Loucy (cell line): ENCODE measurements at regions not wholly inside any gene's neighbourhood (a gene's known extent, or its start where the extent isn't known, plus 50 kb on each side); places are given as distances from the start of the nearest gene placed in this dataset.

ENCODE experiments used
- H2AFZ ChIP-seq: fragments of 200-600 bp; sonication (generic); 2 replicates; pipeline ENCODE4 v1.6.0; 2016; ENCODE audit warnings: antibody characterized with exemption, mild to moderate bottlenecking, low read length, moderate library complexity
- H3F3A ChIP-seq: fragments of 200-600 bp; 2 replicates; pipeline ENCODE4 v1.6.0; 2016; ENCODE audit warnings: antibody characterized with exemption, low read depth, mild to moderate bottlenecking
- H3K27me3 ChIP-seq: fragments of 200-600 bp; sonication (generic); 2 replicates; pipeline ENCODE4 v1.6.1; 2014; ENCODE audit warnings: low read length, mild to moderate bottlenecking; ENCODE audit not compliant: insufficient read depth, poor library complexity, severe bottlenecking
- H3K36me3 ChIP-seq: fragments of 200-600 bp; sonication (generic); 2 replicates; pipeline ENCODE4 v1.6.1; 2016; ENCODE audit warnings: low read length; ENCODE audit not compliant: insufficient read depth
- H3K4me1 ChIP-seq: fragments of 200-600 bp; sonication (generic); 2 replicates; pipeline ENCODE4 v1.5.1; 2014; ENCODE audit warnings: low read length, mild to moderate bottlenecking; ENCODE audit not compliant: insufficient read depth, poor library complexity, severe bottlenecking
- H3K4me2 ChIP-seq: fragments of 200-600 bp; sonication (generic); 2 replicates; pipeline ENCODE4 v1.6.0; 2014; ENCODE audit warnings: antibody characterized with exemption, low read length, low read depth, mild to moderate bottlenecking; ENCODE audit not compliant: poor library complexity, severe bottlenecking
- H3K4me3 ChIP-seq: fragments of 200-600 bp; sonication (generic); 2 replicates; pipeline ENCODE4 v1.5.1; 2014; ENCODE audit warnings: low read length, mild to moderate bottlenecking, mixed read lengths; ENCODE audit not compliant: poor library complexity, severe bottlenecking
- H3K79me2 ChIP-seq: fragments of 200-600 bp; sonication (generic); 2 replicates; pipeline ENCODE4 v1.6.1; 2014; ENCODE audit warnings: low read length; ENCODE audit not compliant: insufficient read depth
- H3K9ac ChIP-seq: fragments of 200-600 bp; sonication (generic); 2 replicates; pipeline ENCODE4 v1.6.0; 2014; ENCODE audit warnings: mild to moderate bottlenecking, low read depth, low read length, moderate library complexity; ENCODE audit not compliant: poor library complexity, severe bottlenecking
- H3K9me2 ChIP-seq: fragments of 200-600 bp; sonication (generic); replicated peaks from 2 replicates; pipeline ENCODE4 v1.6.1; 2016; ENCODE audit warnings: low read depth, low read length, mixed read lengths
- H3K9me3 ChIP-seq: fragments of 200-600 bp; sonication (generic); 2 replicates; pipeline ENCODE4 v1.6.1; 2014; ENCODE audit warnings: mild to moderate bottlenecking, antibody characterized with exemption, low read length, low read depth; ENCODE audit not compliant: insufficient read depth
- H4K20me1 ChIP-seq: fragments of 200-600 bp; sonication (generic); 2 replicates; pipeline ENCODE4 v1.6.0; 2014; ENCODE audit warnings: antibody characterized with exemption, low read length, mild to moderate bottlenecking; ENCODE audit not compliant: insufficient read depth, poor library complexity, severe bottlenecking
- CTCF ChIP-seq: fragments of 200-600 bp; sonication (generic); conservative IDR thresholded peaks from 2 replicates; pipeline ENCODE4 v1.5.1; 2014; ENCODE audit warnings: mild to moderate bottlenecking, antibody characterized with exemption, low read length
- EZH2phosphoT487 ChIP-seq: fragments of 200-600 bp; IDR thresholded peaks from 2 replicates; pipeline ENCODE4 v1.6.1; 2018; ENCODE audit warnings: antibody characterized with exemption, mild to moderate bottlenecking, moderate library complexity, borderline replicate concordance

- H3K9me3 ChIP-seq: no peaks in the 10 kb centered on the region
- no peaks in the 10 kb centered on the region for H3K79me2 ChIP-seq
- no peaks in the 10 kb centered on the region for H3K4me1 ChIP-seq
- no peaks in the 10 kb centered on the region for H3K27me3 ChIP-seq
- H3K4me2 ChIP-seq: no peak overlapping the region
- H4K20me1 ChIP-seq: no peaks in the 10 kb centered on the region
- H3K4me3 ChIP-seq: no peak overlapping the region
- no peaks in the 10 kb centered on the region for H3K36me3 ChIP-seq
- H3F3A ChIP-seq: no peaks in the 10 kb centered on the region
- no peak overlapping the region for H3K9ac ChIP-seq
- no peak for TF ChIP-seq EZH2phosphoT487
- no peaks in the 10 kb centered on the region for H3K9me2 ChIP-seq
- no peak overlapping the region for H2AFZ ChIP-seq
Observed at GRCh38 chr10:120018695-120019094, 126.2 kb downstream of the SEC23IP start.

- TF ChIP-seq CTCF: no peak
- no peak overlapping the region for H2AFZ ChIP-seq
Observed at GRCh38 chr10:120019568-120019967, 127.0 kb downstream of the SEC23IP start.

GRCh38 chr10:120022357-120022756 is 129.8 kb downstream of the SEC23IP start:
- H4K20me1 ChIP-seq: no peaks in the 10 kb centered on the region
- no peaks in the 10 kb centered on the region for H3K9me2 ChIP-seq
- H3F3A ChIP-seq: no peaks in the 10 kb centered on the region
- TF ChIP-seq CTCF: no peak
- TF ChIP-seq EZH2phosphoT487: no peak
- H3K36me3 ChIP-seq: no peaks in the 10 kb centered on the region
- no peaks in the 10 kb centered on the region for H3K4me1 ChIP-seq
- H3K4me2 ChIP-seq: no peak overlapping the region
- H3K9ac ChIP-seq: no peak overlapping the region
- no peaks in the 10 kb centered on the region for H3K27me3 ChIP-seq
- no peak overlapping the region for H3K4me3 ChIP-seq
- no peaks in the 10 kb centered on the region for H3K9me3 ChIP-seq
- no peak overlapping the region for H2AFZ ChIP-seq
- H3K79me2 ChIP-seq: no peaks in the 10 kb centered on the region

More at GRCh38 chr10:120019568-120019967, 127.0 kb downstream of the SEC23IP start:
- Histone ChIP-seq H4K20me1 (no peaks in the 10 kb centered on the region), H3K9ac (no peak overlapping the region), H3K79me2 (no peaks in the 10 kb centered on the region), H3K36me3 (no peaks in the 10 kb centered on the region), H3K9me2 (no peaks in the 10 kb centered on the region), H3K4me2 (no peak overlapping the region), H3F3A (no peaks in the 10 kb centered on the region), H3K4me3 (no peak overlapping the region), H3K27me3 (no peaks in the 10 kb centered on the region), H3K4me1 (no peaks in the 10 kb centered on the region), H3K9me3 (no peaks in the 10 kb centered on the region)

GRCh38 chr10:120034236-120034635 is 141.7 kb downstream of the SEC23IP start:
- Histone ChIP-seq H3K4me3 (no peak overlapping the region), H3K79me2 (no peaks in the 10 kb centered on the region), H3F3A (no peaks in the 10 kb centered on the region), H3K9me3 (no peaks in the 10 kb centered on the region), H2AFZ (no peak overlapping the region), H3K27me3 (no peaks in the 10 kb centered on the region), H3K9ac (no peak overlapping the region), H4K20me1 (no peaks in the 10 kb centered on the region), H3K4me2 (no peak overlapping the region), H3K36me3 (no peaks in the 10 kb centered on the region), H3K9me2 (no peaks in the 10 kb centered on the region), H3K4me1 (no peaks in the 10 kb centered on the region)
- TF ChIP-seq EZH2phosphoT487 (no peak), CTCF (no peak)
